GM19351 (cell line): ENCODE measurements at regions not wholly inside any gene's neighbourhood (a gene's known extent, or its start where the extent isn't known, plus 50 kb on each side); places are given as distances from the start of the nearest gene placed in this dataset.

Source experiments
- ATAC-seq: cut with Tn5 transposase; IDR thresholded peaks from one replicate; pipeline ENCODE4 v1.9.1; 2021; ENCODE audit warnings: mild to moderate bottlenecking, moderate library complexity; ENCODE audit not compliant: unreplicated experiment

GRCh38 chr1:218752126-218752525 is 407.0 kb downstream of the TGFB2 start:
- ATAC-seq: no peak

- ATAC-seq: no peak
Observed at GRCh38 chr1:218754477-218754876, 409.3 kb downstream of the TGFB2 start.

GRCh38 chr1:218755128-218755527 is 410.0 kb downstream of the TGFB2 start:
- ATAC-seq: no peak

GRCh38 chr1:218759795-218760194 is 413.9 kb upstream of the LYPLAL1 start:
- no peak for ATAC-seq

GRCh38 chr1:218760601-218761570 is 412.8 kb upstream of the LYPLAL1 start:
- no peak for ATAC-seq

GRCh38 chr1:218763538-218763937 is 410.1 kb upstream of the LYPLAL1 start:
- peak; percentile 62 for ATAC-seq

GRCh38 chr1:218765753-218766152 is 407.9 kb upstream of the LYPLAL1 start:
- no peak for ATAC-seq

- no peak for ATAC-seq
Observed at GRCh38 chr1:218771931-218772330, 401.7 kb upstream of the LYPLAL1 start.

- ATAC-seq: no peak
Observed at GRCh38 chr1:218772575-218772974, 401.1 kb upstream of the LYPLAL1 start.

GRCh38 chr1:218775501-218776021 is 398.1 kb upstream of the LYPLAL1 start:
- ATAC-seq: no peak

GRCh38 chr1:218778257-218779126 is 395.2 kb upstream of the LYPLAL1 start:
- ATAC-seq: no peak

GRCh38 chr1:218779341-218780100 is 394.2 kb upstream of the LYPLAL1 start:
- ATAC-seq: no peak

GRCh38 chr1:218783131-218783530 is 390.5 kb upstream of the LYPLAL1 start:
- no peak for ATAC-seq

GRCh38 chr1:218783916-218784315 is 389.8 kb upstream of the LYPLAL1 start:
- ATAC-seq: no peak

GRCh38 chr1:218785928-218786327 is 387.8 kb upstream of the LYPLAL1 start:
- ATAC-seq: no peak

GRCh38 chr1:218787826-218788225 is 385.9 kb upstream of the LYPLAL1 start:
- ATAC-seq: no peak

- ATAC-seq: no peak
Observed at GRCh38 chr1:218796773-218797172, 376.9 kb upstream of the LYPLAL1 start.

- no peak for ATAC-seq
Observed at GRCh38 chr1:218802799-218803198, 370.9 kb upstream of the LYPLAL1 start.

GRCh38 chr1:218803351-218803997 is 370.2 kb upstream of the LYPLAL1 start:
- ATAC-seq: no peak
